AG10803 (cell line): ENCODE measurements at regions not wholly inside any gene's neighbourhood (a gene's known extent, or its start where the extent isn't known, plus 50 kb on each side); places are given as distances from the start of the nearest gene placed in this dataset.

Experiments used
- DNase-seq: peaks from one replicate; pipeline ENCODE4 v3.0.0; 2010; ENCODE audit warnings: low read depth
- H3K4me3 ChIP-seq: 2 replicates; pipeline ENCODE4 v1.5.1; 2011; ENCODE audit warnings: mild to moderate bottlenecking, low read length, control low read depth
- CTCF ChIP-seq: conservative IDR thresholded peaks from 2 replicates; pipeline ENCODE4 v1.5.1; 2011; ENCODE audit warnings: mild to moderate bottlenecking, low read length, control low read depth, inconsistent platforms

- no peak for DNase-seq
- TF ChIP-seq CTCF = no peak
- H3K4me3 ChIP-seq = no peak overlapping the region
These were observed 322.9 kb downstream of the BCOR start for GRCh38 chrX:39774774-39775328.

GRCh38 chrX:39777623-39778025 lies 320.1 kb downstream of the BCOR start:
- H3K4me3 ChIP-seq = no peak overlapping the region
- DNase-seq = no peak
- TF ChIP-seq CTCF = no peak

GRCh38 chrX:39779952-39780783 lies 317.6 kb downstream of the BCOR start:
- no peak for DNase-seq
- H3K4me3 ChIP-seq = no peak overlapping the region
- no peak for TF ChIP-seq CTCF

- no peak for DNase-seq
- no peak for TF ChIP-seq CTCF
- H3K4me3 ChIP-seq = no peak overlapping the region
These were observed 315.5 kb downstream of the BCOR start for GRCh38 chrX:39782276-39782675.

GRCh38 chrX:39787999-39788398 lies 309.8 kb downstream of the BCOR start:
- no peak for TF ChIP-seq CTCF
- DNase-seq = no peak
- no peak overlapping the region for H3K4me3 ChIP-seq

- no peak for DNase-seq
- TF ChIP-seq CTCF = no peak
- no peak overlapping the region for H3K4me3 ChIP-seq
These were observed 309.2 kb downstream of the BCOR start for GRCh38 chrX:39788521-39788920.

GRCh38 chrX:39791691-39792090 lies 306.1 kb downstream of the BCOR start:
- no peak for TF ChIP-seq CTCF
- DNase-seq = no peak
- no peak overlapping the region for H3K4me3 ChIP-seq
